Kidney capillary endothelial cell (primary cell): ENCODE measurements at regions not wholly inside any gene's neighbourhood (a gene's known extent, or its start where the extent isn't known, plus 50 kb on each side); places are given as distances from the start of the nearest gene placed in this dataset.
A peak's percentile ranks its signal among the peaks of the same experiment; 100 is the strongest.
"Not testable (repeated sequence)": the region's sequence is repeated elsewhere in the genome, so short reads cannot be mapped to it uniquely, and the experiment has no call there.

Experiments
- DNase-seq: peaks from one replicate; pipeline ENCODE4 v3.0.0-alpha.2; 2018; ENCODE audit warnings: low spot score

DNA sequence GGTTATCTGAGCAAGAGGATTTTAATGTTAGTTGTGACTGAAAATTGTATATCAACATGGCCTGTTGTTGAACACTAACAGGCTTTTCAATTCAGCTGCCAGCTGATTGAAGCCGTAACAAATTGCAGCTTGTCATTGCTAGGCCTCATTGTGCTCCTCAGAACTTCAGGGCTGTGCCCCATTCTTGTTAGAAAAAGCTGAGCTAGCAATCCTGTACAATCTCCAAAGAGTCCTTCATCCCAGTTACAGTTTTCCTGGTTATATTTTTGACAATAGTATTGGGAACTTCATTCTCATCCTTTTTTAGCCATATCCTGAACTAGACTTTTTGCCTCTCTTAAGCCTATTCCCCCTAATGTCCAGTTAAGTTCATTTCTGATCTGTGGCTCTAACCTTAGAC lies 564.1 kb upstream of the ATXN7L3B start:
- no peak for DNase-seq

DNA sequence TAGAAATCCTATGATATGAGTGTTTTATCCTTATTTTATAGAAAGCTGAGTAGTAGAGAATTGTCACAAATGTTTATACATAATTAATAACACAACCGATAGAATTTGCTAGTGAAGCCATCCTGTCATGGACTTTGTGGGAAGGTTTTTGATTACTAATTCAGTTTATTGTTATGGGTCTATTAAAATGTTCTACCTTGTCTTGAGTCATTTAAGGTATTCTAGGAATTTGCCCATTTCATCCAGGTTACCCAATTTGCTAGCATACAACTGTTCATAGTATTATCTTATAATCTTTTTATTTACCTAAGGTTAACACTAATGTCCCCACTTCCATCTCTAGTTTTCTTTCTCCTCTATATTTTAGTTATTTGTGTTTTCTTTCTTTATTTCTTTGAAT lies 553.1 kb upstream of the ATXN7L3B start:
- DNase-seq: no peak

DNA sequence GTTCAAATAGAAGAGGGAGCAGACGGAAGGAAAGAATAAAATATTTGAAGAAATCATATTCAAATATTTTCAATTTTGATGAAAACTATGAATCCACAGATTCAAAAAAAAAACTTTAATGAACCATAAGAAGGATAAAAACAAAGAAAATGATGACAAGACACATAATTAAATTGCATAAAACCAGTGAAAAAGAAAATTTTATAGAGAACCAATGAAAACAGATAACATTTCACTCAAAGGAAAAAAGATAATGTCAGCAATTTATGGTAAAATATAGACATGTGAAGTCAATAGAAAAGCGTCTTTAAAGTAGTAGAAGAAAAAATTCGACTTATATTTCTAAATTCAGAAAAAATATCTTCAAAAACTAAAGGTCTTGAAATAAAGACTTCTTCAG lies 546.5 kb upstream of the ATXN7L3B start:
- no peak for DNase-seq

DNA sequence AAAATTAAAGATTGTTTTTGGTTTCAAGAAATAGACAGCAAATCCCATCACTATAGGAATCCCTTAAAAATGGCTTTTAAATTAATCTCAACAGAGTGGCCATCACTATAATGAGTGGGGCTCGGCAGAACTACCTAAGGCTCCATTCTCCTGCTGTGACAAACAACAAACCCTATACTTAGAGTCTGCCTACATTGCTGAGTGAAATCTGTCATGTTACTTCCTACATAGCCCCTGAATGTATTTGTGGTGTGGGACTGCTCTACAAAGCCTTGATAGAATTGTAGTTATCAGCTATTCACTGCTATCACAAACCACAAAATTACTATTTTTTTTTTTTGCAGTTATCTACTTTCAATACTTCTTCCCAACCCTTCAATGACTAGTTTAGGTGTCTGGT lies 538.7 kb upstream of the ATXN7L3B start:
- no peak for DNase-seq

DNA sequence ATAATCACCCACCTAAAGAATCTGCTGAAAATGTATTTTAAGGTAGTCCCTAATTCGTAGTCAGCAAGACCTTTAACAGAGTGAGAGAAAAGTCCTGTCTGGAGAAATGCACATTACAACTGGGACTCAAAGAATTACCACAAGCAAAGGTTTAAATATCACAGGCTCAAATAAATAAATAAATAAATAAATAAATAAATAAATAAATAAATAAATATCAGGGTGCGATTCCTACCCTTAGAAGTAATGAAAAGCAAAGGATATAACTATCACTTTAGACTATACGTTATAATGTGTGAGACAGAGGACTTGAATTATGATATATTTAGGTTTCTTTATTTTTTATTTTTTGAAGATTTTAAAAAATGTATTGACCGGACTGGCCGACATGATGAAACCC lies 522.5 kb upstream of the ATXN7L3B start:
- DNase-seq: no peak

DNA sequence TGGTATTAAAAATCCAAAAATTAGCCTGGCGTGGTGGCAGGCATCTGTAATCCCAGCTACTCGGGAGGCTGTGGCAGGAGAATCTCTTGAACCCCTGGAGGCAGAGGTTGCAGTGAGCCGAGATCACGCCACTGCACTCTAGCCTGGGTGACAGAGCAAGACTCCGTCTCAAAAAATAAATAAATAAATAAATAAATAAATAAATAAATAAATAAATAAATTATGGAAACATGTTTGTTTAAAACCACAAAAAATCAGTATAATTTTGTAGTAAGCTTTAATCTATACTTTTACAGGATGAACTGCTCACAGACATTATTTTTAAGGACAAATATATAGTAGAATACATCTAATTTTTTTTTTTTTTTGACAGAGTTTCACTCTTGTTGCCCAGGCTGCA lies 521.3 kb upstream of the ATXN7L3B start:
- not testable (repeated sequence) for DNase-seq

DNA sequence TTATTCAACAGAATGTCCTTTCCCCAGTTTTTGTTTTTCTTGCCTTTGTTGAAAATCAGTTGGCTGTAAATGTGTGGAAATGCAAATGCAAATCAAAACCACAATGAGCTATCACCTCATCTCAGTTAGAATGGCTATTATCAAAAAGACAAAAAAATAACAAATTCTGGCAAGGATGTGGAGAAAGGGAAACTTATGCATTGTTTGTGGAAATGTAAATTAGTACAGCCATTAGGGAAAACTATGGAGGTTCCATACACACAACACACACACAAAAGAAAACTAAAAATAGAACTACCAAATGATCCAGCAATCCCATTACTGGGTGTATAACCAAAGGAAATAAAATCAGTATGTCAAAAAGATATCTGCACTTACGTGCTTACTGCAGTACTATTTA lies 518.8 kb upstream of the ATXN7L3B start:
- no peak for DNase-seq

DNA sequence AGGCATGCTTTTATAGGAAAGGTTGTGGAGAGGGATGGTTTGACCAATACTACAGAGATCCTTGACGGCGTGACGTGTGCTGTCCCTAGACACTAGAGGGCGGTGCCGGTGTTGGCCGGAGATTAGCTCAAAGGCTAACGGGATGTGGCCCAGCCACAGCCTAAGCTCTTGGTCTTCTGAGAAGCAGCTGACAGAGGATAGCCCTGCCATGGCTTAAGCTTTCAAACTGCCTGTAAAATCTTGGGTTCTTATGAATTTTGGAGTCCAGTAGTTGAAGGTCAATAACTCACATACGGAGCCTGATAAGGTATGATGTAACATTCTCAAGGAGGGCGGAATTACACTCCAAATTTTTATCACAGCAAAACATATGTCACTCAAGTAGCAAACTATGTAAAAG lies 515.7 kb upstream of the ATXN7L3B start:
- DNase-seq: peak; percentile 16

DNA sequence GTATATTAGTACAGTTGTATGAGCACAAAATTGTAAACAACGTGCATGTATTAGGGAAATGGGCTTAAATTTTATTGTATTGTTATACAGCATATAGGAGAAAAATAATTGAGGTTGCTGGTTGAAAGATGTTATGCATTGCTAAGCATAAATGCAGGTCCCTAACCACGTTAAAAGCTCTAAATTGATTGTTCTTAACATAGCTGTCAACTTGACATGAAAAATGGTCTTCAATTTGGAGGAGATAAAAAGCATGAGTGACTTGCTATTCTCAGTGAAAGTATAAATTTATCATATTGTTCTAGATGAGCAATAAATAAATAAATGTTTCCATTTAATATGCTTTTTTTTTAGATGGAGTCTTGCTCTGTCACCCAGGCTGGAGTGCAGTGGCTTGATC lies 506.6 kb upstream of the ATXN7L3B start:
- no peak for DNase-seq

DNA sequence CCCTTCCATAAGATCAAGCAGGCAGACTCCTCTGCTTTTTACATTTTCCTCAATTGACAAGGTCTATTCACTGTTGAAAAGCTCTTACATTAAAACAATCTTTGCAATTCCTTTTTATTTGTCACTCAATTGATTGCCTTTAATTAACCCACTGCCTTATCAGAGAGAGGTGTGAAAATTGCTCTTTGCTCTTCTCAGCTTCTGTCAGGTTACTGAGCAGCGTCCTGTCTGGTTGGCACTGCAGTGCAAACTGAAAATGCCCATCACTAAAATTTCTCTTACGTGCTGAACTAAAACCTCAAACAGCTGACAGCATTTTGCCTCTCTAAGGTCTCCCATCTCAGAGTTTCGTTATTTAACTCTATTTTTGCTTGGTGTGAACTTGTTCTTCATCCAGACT lies 504.1 kb upstream of the ATXN7L3B start:
- no peak for DNase-seq

DNA sequence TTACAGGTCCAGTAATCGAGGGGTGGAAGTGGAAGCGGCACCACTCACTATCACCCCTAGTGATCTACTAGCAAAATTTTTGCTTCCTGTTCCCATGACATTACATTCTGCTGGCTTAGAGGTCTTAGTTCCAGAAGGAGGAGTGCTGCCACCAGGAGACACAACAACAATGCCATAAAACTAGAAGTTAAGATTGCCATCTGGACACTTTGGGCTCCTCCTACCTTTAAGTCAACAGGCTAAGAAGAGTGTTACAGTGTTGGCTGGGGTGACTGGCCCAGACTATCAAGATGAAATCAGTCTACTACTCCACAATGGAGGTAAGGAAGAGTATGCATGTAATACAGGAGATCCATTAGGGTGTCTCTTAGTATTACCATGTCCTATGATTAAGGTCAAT lies 498.5 kb upstream of the ATXN7L3B start:
- DNase-seq: not testable (repeated sequence)

DNA sequence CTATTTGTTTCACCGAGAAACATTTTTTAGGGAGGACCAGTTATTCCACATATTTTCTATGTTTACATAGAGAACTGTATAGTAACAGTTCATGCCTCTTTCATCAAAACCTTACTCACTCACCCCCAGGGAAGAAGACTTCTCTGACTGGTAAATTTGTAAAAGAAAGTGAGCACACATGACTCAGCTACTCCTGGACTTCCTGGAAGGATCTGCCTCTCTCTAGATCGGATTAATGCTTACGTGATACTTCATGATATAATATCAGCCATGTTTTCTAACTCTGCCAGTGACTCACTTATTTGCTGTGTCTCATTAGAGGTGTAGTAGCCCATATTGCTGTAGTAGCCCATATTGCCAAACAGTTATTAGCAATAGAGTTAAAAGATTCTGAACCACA lies 494.3 kb upstream of the ATXN7L3B start:
- DNase-seq: no peak

DNA sequence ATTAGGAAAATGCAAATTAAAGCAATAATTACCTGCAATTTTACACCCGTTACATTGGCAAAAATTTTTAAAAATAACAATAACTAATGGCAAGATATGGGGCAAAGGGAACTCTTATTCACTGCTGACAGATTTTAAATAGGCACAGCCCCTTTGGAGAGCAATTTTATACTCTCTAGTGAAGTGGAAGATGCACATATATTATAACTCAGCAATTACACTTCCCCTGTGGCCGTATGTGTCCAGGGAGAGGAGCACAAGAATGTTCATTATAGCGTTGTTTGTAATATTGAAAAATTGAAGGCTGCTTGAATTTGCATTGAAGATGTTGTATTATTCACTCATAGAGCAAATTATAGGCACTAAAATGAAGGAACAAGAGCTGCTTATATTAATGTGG lies 488.3 kb upstream of the ATXN7L3B start:
- no peak for DNase-seq

DNA sequence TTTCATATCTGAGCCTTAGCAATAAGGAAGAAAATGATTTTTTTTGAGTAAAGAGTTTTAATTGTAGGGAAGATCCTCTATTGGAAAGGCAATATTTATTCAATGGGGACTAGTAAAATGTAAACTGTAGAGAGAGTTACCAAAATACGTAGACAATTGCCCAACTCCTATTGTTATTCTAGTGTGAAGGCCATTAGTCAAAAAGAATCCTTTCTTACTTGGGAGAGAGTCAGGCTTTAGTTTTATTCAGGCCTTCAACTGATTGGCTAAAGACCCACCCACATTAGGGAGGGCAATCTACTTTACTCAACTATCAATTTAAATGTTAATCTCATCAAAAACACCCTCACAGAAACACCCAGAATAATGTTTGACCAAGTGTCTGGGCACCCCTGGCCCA lies 485.8 kb upstream of the ATXN7L3B start:
- no peak for DNase-seq

DNA sequence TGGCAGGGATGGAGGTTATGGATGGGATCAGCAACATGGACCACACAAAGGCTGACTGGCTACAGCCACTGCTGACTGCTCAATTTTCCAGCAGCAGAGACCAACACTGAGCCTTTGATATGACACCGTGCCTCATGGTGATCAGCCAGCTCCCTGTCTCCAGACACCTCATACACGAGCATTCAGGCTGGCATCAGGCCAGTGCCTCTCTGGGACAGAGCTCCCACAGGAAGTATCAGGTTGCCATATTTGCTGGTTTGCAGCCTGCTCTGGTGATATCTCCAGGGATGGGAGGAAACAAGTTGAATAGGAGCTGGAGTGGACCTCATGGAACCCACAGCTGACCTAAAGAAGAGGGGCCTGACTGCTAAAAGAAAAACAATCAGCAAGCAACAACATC lies 471.2 kb upstream of the ATXN7L3B start:
- no peak for DNase-seq

DNA sequence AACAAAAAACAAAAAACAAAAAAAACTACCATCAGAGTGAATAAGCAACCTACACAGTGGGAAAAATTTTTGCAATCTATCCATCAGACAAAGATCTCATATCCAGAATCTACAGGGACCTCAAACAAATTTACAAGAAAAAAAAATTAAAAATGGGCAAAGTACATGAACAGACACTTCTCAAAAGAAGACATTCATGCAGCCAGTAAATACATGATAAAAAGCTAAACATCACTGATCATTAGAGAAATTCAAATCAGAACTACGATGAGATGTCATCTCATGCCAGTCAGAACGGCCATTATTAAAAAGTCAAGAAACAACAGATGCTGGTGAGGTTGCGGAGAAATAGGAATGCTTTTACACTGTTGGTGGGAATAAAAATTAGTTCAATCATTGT lies 466.5 kb upstream of the ATXN7L3B start:
- no peak for DNase-seq

DNA sequence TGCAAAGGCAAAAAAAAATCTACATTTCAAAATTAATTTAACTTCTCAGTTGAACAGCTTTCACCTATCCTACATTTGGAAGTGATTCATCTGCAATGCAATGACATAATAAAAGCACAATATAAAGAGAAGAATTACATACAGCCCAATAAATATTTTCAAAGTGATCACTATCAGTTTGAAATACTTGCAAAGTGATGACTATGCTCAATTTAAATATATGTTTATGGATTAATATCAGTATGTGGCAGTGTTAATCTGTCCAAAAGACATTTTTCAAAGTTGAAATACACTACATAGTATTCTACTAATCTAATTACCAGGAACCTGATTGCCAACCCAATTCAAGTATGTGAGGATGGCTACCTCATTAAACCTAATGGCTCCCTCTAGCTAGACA lies 460.7 kb upstream of the ATXN7L3B start:
- no peak for DNase-seq

DNA sequence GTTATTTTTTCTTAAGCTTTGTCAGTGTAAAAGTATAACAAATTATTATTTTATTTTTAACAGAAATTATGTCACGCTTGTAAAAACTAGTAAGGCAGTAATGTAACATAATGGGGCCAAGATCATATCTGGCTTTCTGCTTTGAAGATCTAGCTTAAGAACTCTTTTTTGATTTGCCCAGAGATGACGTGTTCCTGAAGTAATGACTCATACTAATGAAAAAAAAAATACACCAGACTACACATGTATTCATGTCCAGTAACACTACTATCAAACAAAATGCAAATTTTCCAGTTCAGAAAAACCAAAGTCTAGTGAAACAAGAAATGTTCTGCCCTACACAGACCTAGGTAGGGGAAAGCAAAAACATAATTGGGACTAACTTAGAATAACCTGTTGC lies 432.2 kb upstream of the ATXN7L3B start:
- no peak for DNase-seq

DNA sequence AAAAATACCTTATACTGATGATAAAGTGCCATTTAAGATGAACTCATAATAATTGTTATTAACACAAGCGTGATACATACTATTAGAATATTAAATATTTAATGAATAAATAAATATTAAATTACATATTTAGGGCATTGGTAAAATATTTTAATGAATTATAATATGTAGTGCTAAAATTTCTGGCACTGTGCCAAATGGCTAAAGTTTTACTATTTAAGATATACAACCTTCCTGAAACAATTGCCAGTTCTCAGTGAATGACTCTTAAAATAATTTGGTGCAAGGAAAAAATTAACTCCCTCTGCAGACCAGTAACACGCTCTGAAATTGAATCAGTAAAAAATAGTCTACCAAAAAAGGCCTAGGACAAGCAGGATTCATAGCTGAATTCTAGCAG lies 428.9 kb upstream of the ATXN7L3B start:
- DNase-seq: no peak

DNA sequence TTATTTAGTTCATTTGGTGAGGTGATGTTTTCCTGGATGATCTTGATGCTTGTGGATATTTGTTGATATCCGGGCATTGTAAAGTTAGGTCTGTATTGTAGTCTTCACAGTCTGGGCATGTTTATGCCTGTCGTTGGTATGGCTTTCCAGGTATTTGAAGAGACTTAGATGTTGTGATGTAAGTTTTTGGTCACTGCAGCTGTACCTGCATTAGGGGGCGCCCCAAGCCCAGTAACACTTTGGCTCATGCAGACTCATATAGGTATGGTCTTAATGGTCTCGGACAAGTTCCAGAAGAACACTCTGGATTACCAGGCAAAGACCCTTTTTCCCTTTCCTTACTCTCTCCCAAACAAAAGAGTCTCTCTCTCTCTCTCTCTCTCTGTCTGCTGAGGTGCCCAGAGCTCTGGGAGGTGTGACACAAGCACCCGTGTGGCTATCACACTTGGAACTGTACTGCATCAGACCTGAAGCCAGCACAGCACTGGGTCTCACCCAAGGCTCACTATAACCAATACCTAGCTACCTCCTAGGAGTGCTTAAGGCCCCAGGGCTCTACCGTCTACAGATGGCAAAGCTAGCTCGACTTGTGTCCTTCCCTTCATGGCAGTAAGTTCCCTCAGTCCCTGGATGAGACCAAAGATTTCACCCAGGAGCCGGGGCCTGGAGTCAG lies 425.8 kb upstream of the ATXN7L3B start:
- DNase-seq: no peak

DNA sequence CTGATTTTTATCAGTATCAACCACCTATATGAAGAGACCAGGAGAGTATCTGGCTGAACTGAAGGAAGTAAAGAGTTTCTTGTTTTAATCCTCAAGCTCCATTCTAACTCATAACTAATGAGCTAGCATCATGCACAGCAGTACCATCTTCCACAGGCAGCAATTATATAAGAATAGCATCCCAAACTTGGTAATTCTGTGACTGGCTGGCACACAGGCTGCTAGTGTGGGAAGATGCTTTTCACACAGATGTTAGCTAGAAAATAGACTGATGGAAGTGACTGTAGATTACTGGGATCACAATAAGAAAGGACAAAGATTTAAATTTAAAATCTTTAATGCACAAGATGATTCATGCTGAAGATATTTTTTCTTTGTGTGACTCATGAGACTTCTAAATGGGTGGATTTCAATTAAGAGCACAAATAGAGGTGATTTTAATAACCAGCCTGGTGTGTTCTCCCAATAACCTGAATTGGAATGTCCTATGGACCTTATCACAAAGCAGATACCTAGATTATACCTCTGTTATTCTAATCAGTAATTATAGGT lies 417.7 kb upstream of the ATXN7L3B start:
- no peak for DNase-seq

DNA sequence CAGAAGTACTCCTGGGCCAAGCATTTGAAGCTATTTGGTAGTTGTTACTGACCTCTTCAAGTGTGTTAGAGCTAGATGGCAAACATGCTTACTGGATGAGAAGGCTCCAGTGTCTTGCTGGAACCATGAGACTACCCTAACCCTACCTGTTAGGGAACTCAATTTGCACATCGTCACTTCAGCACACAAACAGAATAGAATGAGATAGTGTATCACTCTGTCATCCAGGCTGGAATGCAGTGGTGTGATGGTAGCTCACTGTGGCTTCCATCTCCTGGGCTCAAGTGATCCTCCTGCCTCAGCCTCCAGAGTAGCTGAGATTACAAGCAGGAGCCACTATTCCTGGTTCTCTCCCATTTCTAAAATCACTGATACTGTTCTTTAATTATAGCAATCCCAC lies 417.0 kb upstream of the ATXN7L3B start:
- no peak for DNase-seq

DNA sequence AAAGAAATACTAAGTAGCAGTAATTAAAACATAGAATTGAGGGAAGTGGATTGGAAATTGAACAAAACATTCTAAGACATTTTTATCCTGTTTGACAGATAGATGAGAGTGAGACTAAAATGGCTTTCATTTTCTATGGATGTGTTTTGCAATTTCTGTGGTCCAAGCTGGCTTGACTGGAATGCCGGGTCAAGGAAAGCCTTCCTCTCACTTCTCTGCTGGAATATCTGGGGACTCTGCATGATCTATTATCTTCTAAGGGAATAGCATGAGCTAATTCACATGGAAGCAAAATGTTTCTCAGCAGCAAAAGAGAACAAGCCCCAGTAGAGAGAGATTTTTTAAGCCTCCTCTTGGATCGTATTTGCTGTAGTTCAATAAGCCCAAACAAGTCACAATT lies 407.9 kb upstream of the ATXN7L3B start:
- DNase-seq: no peak

DNA sequence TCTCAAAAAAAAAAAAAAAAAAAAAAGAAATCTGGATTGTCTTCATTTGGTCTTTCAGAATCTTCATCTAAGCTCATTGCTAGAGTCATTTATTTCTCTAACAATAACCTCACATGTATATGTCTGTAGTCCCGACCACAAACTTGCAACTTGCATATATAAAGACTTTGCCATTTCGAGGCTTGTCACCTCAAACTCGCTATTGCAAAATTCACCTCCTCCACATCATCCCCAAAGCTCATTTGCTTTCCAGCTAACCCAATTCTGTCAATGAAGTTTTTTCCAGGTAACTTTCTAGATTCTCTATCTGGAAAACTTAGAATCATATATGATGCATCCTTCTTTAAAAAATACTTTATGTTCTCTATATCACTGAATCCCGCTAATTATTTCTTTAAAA lies 393.2 kb upstream of the ATXN7L3B start:
- DNase-seq: no peak

DNA sequence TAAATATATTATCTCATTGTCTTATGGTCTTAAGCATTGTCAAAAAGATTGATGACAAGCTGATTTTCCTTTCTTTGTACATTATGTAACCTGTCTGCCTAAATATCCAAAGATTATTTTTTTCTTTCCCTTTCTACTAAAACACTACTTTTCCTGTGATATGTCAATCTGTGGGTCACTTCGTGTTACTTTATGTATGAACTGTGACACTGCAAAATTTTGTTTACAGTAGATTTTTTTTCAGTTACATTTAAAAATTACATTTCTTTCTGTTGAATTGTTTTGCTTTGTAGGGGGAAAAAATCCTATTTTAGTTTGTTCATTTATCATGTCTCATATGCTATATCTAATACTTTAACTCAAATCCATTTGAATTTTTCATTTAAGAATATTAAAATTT lies 392.3 kb upstream of the ATXN7L3B start:
- DNase-seq: no peak
